GM11168 (cell line): ENCODE measurements at regions not wholly inside any gene's neighbourhood (a gene's known extent, or its start where the extent isn't known, plus 50 kb on each side); places are given as distances from the start of the nearest gene placed in this dataset.

Experiments used
- in situ Hi-C: fragments of 300-500 bp; cut with MboI; formaldehyde crosslinking; loops from one replicate; pipeline ENCODE4 v1.12.0; 2022; ENCODE audit warnings: low sequenced_read_pairs; ENCODE audit not compliant: unreplicated experiment

GRCh38 chr1:208807446-208808127, 563.4 kb upstream of the PLXNA2 start:
- in situ Hi-C loops: no loop called here

- in situ Hi-C loops: no loop called here
Measured at GRCh38 chr1:208808301-208808700, 564.1 kb upstream of the PLXNA2 start.

- in situ Hi-C loops: no loop called here
Measured at GRCh38 chr1:208809876-208810275, 565.7 kb upstream of the PLXNA2 start.

GRCh38 chr1:208818770-208819445, 574.7 kb upstream of the PLXNA2 start:
- in situ Hi-C loops: no loop called here

- in situ Hi-C loops: no loop called here
Measured at GRCh38 chr1:208820580-208821212, 576.5 kb upstream of the PLXNA2 start.

- in situ Hi-C loops: no loop called here
Measured at GRCh38 chr1:208821939-208822338, 577.8 kb upstream of the PLXNA2 start.

- in situ Hi-C loops: no loop called here
Measured at GRCh38 chr1:208825300-208825699, 581.1 kb upstream of the PLXNA2 start.

GRCh38 chr1:208829595-208829994, 585.4 kb upstream of the PLXNA2 start:
- in situ Hi-C loops: no loop called here

- in situ Hi-C loops: no loop called here
Measured at GRCh38 chr1:208834381-208835096, 590.4 kb upstream of the PLXNA2 start.

GRCh38 chr1:208835097-208835463, 590.9 kb upstream of the PLXNA2 start:
- in situ Hi-C loops: no loop called here

- in situ Hi-C loops: no loop called here
Measured at GRCh38 chr1:208835781-208836180, 591.6 kb upstream of the PLXNA2 start.

GRCh38 chr1:208837242-208837641, 593.1 kb upstream of the PLXNA2 start:
- in situ Hi-C loops: no loop called here

GRCh38 chr1:208841436-208841835, 597.3 kb upstream of the PLXNA2 start:
- in situ Hi-C loops: no loop called here

- in situ Hi-C loops: no loop called here
Measured at GRCh38 chr1:208842451-208842850, 598.3 kb upstream of the PLXNA2 start.

GRCh38 chr1:208844158-208844557, 600.0 kb upstream of the PLXNA2 start:
- in situ Hi-C loops: no loop called here

- in situ Hi-C loops: no loop called here
Measured at GRCh38 chr1:208848854-208849253, 604.7 kb upstream of the PLXNA2 start.

GRCh38 chr1:208850442-208850841, 606.3 kb upstream of the PLXNA2 start:
- in situ Hi-C loops: no loop called here

GRCh38 chr1:208851366-208851765, 607.2 kb upstream of the PLXNA2 start:
- in situ Hi-C loops: no loop called here

- in situ Hi-C loops: no loop called here
Measured at GRCh38 chr1:208852911-208853310, 608.7 kb upstream of the PLXNA2 start.

GRCh38 chr1:208855403-208855802, 611.2 kb upstream of the PLXNA2 start:
- in situ Hi-C loops: no loop called here

- in situ Hi-C loops: no loop called here
Measured at GRCh38 chr1:208857465-208857864, 613.3 kb upstream of the PLXNA2 start.
